ENCODE measurements at regions not wholly inside any gene's neighbourhood (a gene's known extent, or its start where the extent isn't known, plus 50 kb on each side); places are given as distances from the start of the nearest gene placed in this dataset.

DNA sequence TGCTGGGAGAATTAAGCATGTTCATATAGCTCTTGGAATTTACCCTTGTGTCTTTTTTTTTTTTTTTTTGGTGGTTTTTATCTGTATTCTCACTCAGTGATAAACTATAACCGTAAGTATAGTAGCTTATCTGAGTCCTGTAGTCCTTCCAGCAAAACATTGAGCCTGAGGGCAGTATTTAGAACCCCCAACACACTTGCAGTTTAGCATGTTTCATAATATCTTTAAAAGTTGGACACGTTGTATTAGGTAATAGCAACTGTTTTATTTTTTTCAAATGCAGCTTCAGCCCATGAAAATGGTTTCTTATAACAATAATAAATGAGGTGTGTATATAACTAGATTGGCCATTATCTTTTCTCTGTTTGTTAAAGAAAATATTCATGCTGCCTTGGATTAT, 603.5 kb upstream of the HS6ST1 start:
- H3K27ac Mint-ChIP-seq, result no peak overlapping the region
- ChIA-PET CTCF (no interaction called here), POLR2A (no interaction called here)
- no peak overlapping the region for H3K4me3 Mint-ChIP-seq
- H3K4me1 Mint-ChIP-seq, result no peaks in the 10 kb centered on the region
- no peaks in the 10 kb centered on the region for H3K27me3 Mint-ChIP-seq
- H3K4me1 ChIP-seq (ENCODE audit: insufficient read depth, low read length), result no peaks in the 10 kb centered on the region
- H3K27ac ChIP-seq (ENCODE audit: low read depth, low read length), result no peak overlapping the region
- H3K9me3 Mint-ChIP-seq, result peaks cover 6 to 19% (median 10%) of the 10 kb centered on the region in 5 donors
- no peaks in the 10 kb centered on the region for H3K36me3 Mint-ChIP-seq
- H3K27me3 ChIP-seq (ENCODE audit: insufficient read depth, low read length, poor library complexity, severe bottlenecking), result no peaks in the 10 kb centered on the region
- no peak overlapping the region for H3K4me3 ChIP-seq (ENCODE audit: low read length)
- no peak for DNase-seq
- H3K9me3 ChIP-seq (ENCODE audit: low read length), result no peaks in the 10 kb centered on the region
- no peaks in the 10 kb centered on the region for H3K36me3 ChIP-seq (ENCODE audit: insufficient read depth, low read length)

DNA sequence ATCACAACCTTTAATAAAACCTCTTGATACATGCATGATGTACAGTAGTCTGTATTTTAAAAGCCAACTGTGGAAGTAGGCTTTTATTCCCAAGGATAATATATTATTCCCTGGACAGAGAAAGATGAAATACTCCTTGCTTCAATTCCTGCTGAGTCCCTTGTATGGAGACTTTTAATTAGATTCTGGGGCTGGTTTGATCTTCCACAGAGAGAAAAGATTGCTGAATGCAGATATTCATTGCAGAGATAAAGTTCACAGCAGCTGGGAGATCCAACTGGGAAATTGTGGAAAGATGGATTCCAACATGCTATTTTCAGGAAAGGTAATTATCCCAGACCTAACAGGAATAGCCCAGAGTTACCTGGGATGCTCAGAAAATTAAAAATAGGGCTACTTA, 607.0 kb upstream of the HS6ST1 start:
- Mint-ChIP-seq H3K4me1 (no peaks in the 10 kb centered on the region), H3K27me3 (no peaks in the 10 kb centered on the region), H3K36me3 (no peaks in the 10 kb centered on the region), H3K27ac (no peak overlapping the region), H3K9me3 (peaks cover 0 to 12% (median 3%) of the 10 kb centered on the region in 5 donors), H3K4me3 (no peak overlapping the region)
- no peak overlapping the region for H3K4me3 ChIP-seq (ENCODE audit: low read length)
- DNase-seq, result no peak
- ChIA-PET CTCF (no interaction called here), POLR2A (no interaction called here)
- H3K4me1 ChIP-seq (ENCODE audit: insufficient read depth, low read length), result no peaks in the 10 kb centered on the region
- H3K27me3 ChIP-seq (ENCODE audit: insufficient read depth, low read length, poor library complexity, severe bottlenecking), result no peaks in the 10 kb centered on the region
- no peaks in the 10 kb centered on the region for H3K9me3 ChIP-seq (ENCODE audit: low read length)
- no peak overlapping the region for H3K27ac ChIP-seq (ENCODE audit: low read depth, low read length)
- no peaks in the 10 kb centered on the region for H3K36me3 ChIP-seq (ENCODE audit: insufficient read depth, low read length)

DNA sequence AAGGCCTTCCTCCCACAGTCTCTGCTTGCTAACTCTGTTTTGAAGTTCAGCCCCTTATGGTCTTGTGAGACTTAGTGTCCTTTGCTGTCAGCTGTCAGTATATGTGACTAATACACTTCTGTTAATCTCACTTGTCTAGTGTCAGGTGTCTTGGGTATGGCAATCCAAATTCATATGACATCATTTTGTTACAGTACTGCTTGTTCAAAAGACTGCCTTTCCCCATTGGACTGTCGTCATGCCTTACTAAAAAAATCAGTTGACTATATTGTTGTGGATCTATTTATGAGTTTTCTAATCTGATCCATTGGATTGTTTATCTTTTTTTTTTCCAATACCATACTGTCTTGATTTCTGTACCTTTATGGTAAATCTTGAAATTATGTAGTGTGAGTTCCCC, 611.4 kb upstream of the HS6ST1 start:
- Mint-ChIP-seq H3K4me1 (no peaks in the 10 kb centered on the region), H3K36me3 (no peaks in the 10 kb centered on the region), H3K27me3 (no peaks in the 10 kb centered on the region), H3K4me3 (no peak overlapping the region), H3K27ac (no peak overlapping the region), H3K9me3 (peaks cover 0 to 12% (median 3%) of the 10 kb centered on the region in 5 donors)
- ChIA-PET POLR2A (no interaction called here), CTCF (no interaction called here)
- no peaks in the 10 kb centered on the region for H3K36me3 ChIP-seq (ENCODE audit: insufficient read depth, low read length)
- DNase-seq, result no peak
- H3K27ac ChIP-seq (ENCODE audit: low read depth, low read length), result no peak overlapping the region
- H3K27me3 ChIP-seq (ENCODE audit: insufficient read depth, low read length, poor library complexity, severe bottlenecking), result no peaks in the 10 kb centered on the region
- no peaks in the 10 kb centered on the region for H3K4me1 ChIP-seq (ENCODE audit: insufficient read depth, low read length)
- H3K9me3 ChIP-seq (ENCODE audit: low read length), result no peaks in the 10 kb centered on the region
- no peak overlapping the region for H3K4me3 ChIP-seq (ENCODE audit: low read length)

DNA sequence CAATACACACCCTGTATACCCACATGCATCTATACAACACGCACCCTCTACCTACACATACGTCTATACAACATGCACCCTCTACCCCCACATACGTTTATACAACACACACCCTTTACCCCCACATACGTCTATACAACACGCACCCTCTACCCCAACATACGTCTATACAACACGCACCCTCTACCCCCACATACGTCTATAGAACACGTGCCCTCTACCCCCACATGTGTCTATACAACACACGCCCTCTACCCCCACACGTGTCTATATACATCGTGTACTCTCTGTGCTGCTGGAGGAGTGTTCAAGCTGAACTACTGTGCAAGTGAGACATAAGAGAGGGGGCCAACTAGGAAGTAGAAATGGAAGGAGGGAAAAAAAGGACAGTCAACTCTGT, 621.7 kb upstream of the HS6ST1 start:
- POLR2A ChIA-PET, result no interaction called here
- H3K27me3 ChIP-seq (ENCODE audit: insufficient read depth, low read length, poor library complexity, severe bottlenecking), result no peaks in the 10 kb centered on the region
- no peaks in the 10 kb centered on the region for H3K36me3 ChIP-seq (ENCODE audit: insufficient read depth, low read length)
- CTCF ChIA-PET, result no interaction called here
- no peak overlapping the region for H3K27ac ChIP-seq (ENCODE audit: low read depth, low read length)
- H3K4me1 Mint-ChIP-seq, result no peaks in the 10 kb centered on the region
- H3K9me3 Mint-ChIP-seq, result no peaks in the 10 kb centered on the region
- no peaks in the 10 kb centered on the region for H3K4me1 ChIP-seq (ENCODE audit: insufficient read depth, low read length)
- H3K4me3 Mint-ChIP-seq, result no peak overlapping the region
- no peaks in the 10 kb centered on the region for H3K9me3 ChIP-seq (ENCODE audit: low read length)
- H3K36me3 Mint-ChIP-seq, result no peaks in the 10 kb centered on the region
- no peak overlapping the region for H3K27ac Mint-ChIP-seq
- H3K4me3 ChIP-seq (ENCODE audit: low read length), result no peak overlapping the region
- DNase-seq, result no peak
- H3K27me3 Mint-ChIP-seq, result peaks cover 0 to 1% of the 10 kb centered on the region in 2 donors

DNA sequence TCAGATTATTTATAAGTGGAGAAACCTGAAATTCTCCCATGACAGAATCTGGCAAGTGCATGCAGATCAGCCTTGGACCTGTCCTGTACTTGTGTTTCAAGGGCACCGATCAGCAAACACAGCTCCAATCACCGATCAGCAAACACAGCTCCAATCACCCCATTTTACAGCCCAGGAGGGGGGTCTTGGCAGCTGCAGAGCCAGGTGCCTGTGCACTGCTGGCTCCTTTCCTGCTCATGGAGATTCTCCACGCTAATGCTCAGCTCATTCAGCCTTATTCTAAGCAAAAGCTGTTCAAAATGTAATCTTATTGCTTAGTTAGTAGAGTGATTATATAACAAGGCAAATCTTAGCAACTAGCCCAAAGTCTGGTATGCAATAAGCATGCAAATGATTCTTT, 623.1 kb upstream of the HS6ST1 start:
- Histone ChIP-seq H3K4me1 (ENCODE audit: insufficient read depth, low read length) (no peaks in the 10 kb centered on the region), H3K36me3 (ENCODE audit: insufficient read depth, low read length) (no peaks in the 10 kb centered on the region), H3K4me3 (ENCODE audit: low read length) (no peak overlapping the region), H3K27ac (ENCODE audit: low read depth, low read length) (no peak overlapping the region), H3K9me3 (ENCODE audit: low read length) (no peaks in the 10 kb centered on the region), H3K27me3 (ENCODE audit: insufficient read depth, low read length, poor library complexity, severe bottlenecking) (no peaks in the 10 kb centered on the region)
- H3K27me3 Mint-ChIP-seq, result peaks cover 0 to 1% of the 10 kb centered on the region in 2 donors
- no peak for DNase-seq
- H3K36me3 Mint-ChIP-seq, result no peaks in the 10 kb centered on the region
- no peak overlapping the region for H3K4me3 Mint-ChIP-seq
- H3K4me1 Mint-ChIP-seq, result no peaks in the 10 kb centered on the region
- ChIA-PET POLR2A (no interaction called here), CTCF (no interaction called here)
- no peak overlapping the region for H3K27ac Mint-ChIP-seq
- peaks cover 0 to 3% (median 0%) of the 10 kb centered on the region in 5 donors for H3K9me3 Mint-ChIP-seq

DNA sequence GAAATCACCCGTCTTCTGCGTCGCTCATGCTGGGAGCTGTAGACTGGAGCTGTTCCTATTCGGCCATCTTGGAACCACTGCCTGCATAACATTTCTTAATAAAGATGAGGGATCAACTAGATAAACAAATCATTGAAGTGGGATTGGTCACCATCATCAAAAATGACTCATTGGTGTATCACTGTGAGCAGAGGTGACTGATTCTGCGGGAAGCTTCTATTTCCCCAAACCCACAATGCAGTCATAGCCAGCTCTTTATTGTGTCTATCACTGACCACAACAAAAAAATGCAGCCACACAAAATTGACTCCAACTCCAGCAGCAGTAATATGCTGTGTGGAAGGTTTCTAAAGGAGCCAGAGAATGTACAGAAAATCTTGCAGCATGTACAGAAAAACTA, 630.7 kb upstream of the HS6ST1 start:
- H3K27me3 ChIP-seq (ENCODE audit: insufficient read depth, low read length, poor library complexity, severe bottlenecking), result no peaks in the 10 kb centered on the region
- no peak overlapping the region for H3K4me3 Mint-ChIP-seq
- no peak overlapping the region for H3K27ac ChIP-seq (ENCODE audit: low read depth, low read length)
- H3K9me3 ChIP-seq (ENCODE audit: low read length), result no peaks in the 10 kb centered on the region
- H3K4me3 ChIP-seq (ENCODE audit: low read length), result no peak overlapping the region
- no peaks in the 10 kb centered on the region for H3K4me1 Mint-ChIP-seq
- peaks cover 0 to 15% (median 4%) of the 10 kb centered on the region in 5 donors for H3K9me3 Mint-ChIP-seq
- no peak overlapping the region for H3K27ac Mint-ChIP-seq
- peaks cover 0 to 2% of the 10 kb centered on the region in 2 donors for H3K27me3 Mint-ChIP-seq
- ChIA-PET POLR2A (no interaction called here), CTCF (no interaction called here)
- no peak for DNase-seq
- H3K36me3 Mint-ChIP-seq, result no peaks in the 10 kb centered on the region
- no peaks in the 10 kb centered on the region for H3K36me3 ChIP-seq (ENCODE audit: insufficient read depth, low read length)
- no peaks in the 10 kb centered on the region for H3K4me1 ChIP-seq (ENCODE audit: insufficient read depth, low read length)

DNA sequence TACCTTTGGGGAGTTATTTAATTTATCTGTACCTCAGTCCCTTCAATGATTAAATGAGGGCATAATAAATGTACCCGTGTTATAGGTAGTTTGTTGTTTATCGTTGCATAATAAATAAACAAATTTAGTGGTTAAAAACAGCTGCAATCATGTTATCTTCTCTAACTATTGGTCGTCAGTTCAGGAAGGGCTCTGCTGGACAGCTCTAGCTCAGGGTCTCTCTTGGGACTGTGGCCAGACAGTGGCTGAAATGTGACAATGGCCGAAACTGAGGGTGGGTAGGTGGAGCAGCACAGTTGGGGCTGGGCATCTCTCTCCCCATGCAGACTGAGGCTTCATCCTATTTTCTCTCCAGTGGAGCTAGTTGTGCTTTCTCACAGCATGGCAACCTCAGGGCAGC, 632.1 kb upstream of the HS6ST1 start:
- Mint-ChIP-seq H3K4me3 (no peak overlapping the region), H3K27me3 (peaks cover 0 to 3% of the 10 kb centered on the region in 2 donors), H3K9me3 (peaks cover 1 to 19% (median 4%) of the 10 kb centered on the region in 5 donors), H3K27ac (no peak overlapping the region), H3K36me3 (no peaks in the 10 kb centered on the region), H3K4me1 (no peaks in the 10 kb centered on the region)
- H3K9me3 ChIP-seq (ENCODE audit: low read length), result no peaks in the 10 kb centered on the region
- no peak for DNase-seq
- no peak overlapping the region for H3K4me3 ChIP-seq (ENCODE audit: low read length)
- H3K27me3 ChIP-seq (ENCODE audit: insufficient read depth, low read length, poor library complexity, severe bottlenecking), result no peaks in the 10 kb centered on the region
- no peaks in the 10 kb centered on the region for H3K4me1 ChIP-seq (ENCODE audit: insufficient read depth, low read length)
- no peaks in the 10 kb centered on the region for H3K36me3 ChIP-seq (ENCODE audit: insufficient read depth, low read length)
- H3K27ac ChIP-seq (ENCODE audit: low read depth, low read length), result no peak overlapping the region
- ChIA-PET CTCF (no interaction called here), POLR2A (no interaction called here)

DNA sequence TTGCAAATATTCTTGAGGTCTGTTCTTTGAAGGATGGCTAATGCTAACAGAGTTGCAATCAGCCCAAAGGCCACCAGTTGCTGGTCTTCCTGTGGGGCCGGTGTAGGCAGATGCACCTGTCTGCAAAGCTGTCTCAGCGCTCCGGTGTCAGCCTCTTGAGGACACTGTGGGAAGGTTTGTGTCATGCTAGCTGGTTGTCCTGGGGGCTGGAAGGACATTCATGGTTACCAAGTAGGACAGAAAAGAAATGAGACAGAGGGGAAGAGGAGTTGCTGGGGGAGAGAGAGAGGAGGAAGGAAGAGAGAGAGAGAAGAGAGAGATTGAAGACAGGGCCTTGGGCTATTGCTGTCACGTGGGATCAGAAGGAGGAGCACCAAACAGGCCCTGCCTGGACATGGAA, 639.6 kb upstream of the HS6ST1 start:
- no peak for DNase-seq
- Mint-ChIP-seq H3K36me3 (no peaks in the 10 kb centered on the region), H3K27me3 (peaks cover 1 to 3% of the 10 kb centered on the region in 2 donors), H3K4me3 (no peak overlapping the region), H3K4me1 (no peaks in the 10 kb centered on the region), H3K9me3 (peaks cover 0 to 11% (median 3%) of the 10 kb centered on the region in 5 donors), H3K27ac (no peak overlapping the region)
- POLR2A ChIA-PET, result no interaction called here
- Histone ChIP-seq H3K36me3 (ENCODE audit: insufficient read depth, low read length) (no peaks in the 10 kb centered on the region), H3K4me1 (ENCODE audit: insufficient read depth, low read length) (no peaks in the 10 kb centered on the region), H3K27ac (ENCODE audit: low read depth, low read length) (no peak overlapping the region), H3K4me3 (ENCODE audit: low read length) (no peak overlapping the region), H3K9me3 (ENCODE audit: low read length) (no peaks in the 10 kb centered on the region), H3K27me3 (ENCODE audit: insufficient read depth, low read length, poor library complexity, severe bottlenecking) (no peaks in the 10 kb centered on the region)
- CTCF ChIA-PET, result no interaction called here

DNA sequence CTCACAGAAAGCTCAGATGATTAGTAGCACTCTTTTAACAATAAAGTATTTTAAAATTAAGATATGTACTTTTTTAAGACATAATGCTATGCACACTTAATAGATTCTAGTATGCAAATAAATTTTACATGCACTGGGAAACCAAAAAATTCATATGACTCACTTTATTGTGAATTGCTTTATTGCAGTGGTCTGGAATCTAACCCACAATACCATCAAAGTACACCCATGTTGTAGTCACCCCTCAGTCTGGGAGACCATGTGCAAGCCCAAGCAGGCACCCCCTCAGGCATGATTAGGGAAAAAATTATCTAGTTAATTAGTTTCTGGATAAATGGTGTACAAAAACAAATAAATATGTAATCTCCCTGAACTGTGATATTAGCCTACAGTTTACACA, 649.0 kb upstream of the HS6ST1 start:
- POLR2A ChIA-PET, result no interaction called here
- no peak for DNase-seq
- CTCF ChIA-PET, result no interaction called here
- H3K36me3 Mint-ChIP-seq, result no peaks in the 10 kb centered on the region
- Histone ChIP-seq H3K4me3 (ENCODE audit: low read length) (no peak overlapping the region), H3K9me3 (ENCODE audit: low read length) (no peaks in the 10 kb centered on the region), H3K27me3 (ENCODE audit: insufficient read depth, low read length, poor library complexity, severe bottlenecking) (no peaks in the 10 kb centered on the region), H3K36me3 (ENCODE audit: insufficient read depth, low read length) (no peaks in the 10 kb centered on the region), H3K27ac (ENCODE audit: low read depth, low read length) (no peak overlapping the region), H3K4me1 (ENCODE audit: insufficient read depth, low read length) (no peaks in the 10 kb centered on the region)
- peaks cover 0 to 2% (median 0%) of the 10 kb centered on the region in 5 donors for H3K9me3 Mint-ChIP-seq
- H3K4me3 Mint-ChIP-seq, result no peak overlapping the region
- peaks cover 0 to 2% of the 10 kb centered on the region in 2 donors for H3K27me3 Mint-ChIP-seq
- no peaks in the 10 kb centered on the region for H3K4me1 Mint-ChIP-seq
- H3K27ac Mint-ChIP-seq, result no peak overlapping the region
